ENCODE measurements at regions not wholly inside any gene's neighbourhood (a gene's known extent, or its start where the extent isn't known, plus 50 kb on each side); places are given as distances from the start of the nearest gene placed in this dataset.
"Not testable (repeated sequence)": the region's sequence is repeated elsewhere in the genome, so short reads cannot be mapped to it uniquely, and the experiment has no call there.

GRCh38 chr4:104330125-104330905 is 164.4 kb downstream of the CXXC4 start:
- no peak for DNase-seq (ENCODE audit: low spot score)

- not testable (repeated sequence) for DNase-seq (ENCODE audit: low spot score)
Measured at GRCh38 chr4:104326991-104327694, 167.6 kb downstream of the CXXC4 start.

DNA sequence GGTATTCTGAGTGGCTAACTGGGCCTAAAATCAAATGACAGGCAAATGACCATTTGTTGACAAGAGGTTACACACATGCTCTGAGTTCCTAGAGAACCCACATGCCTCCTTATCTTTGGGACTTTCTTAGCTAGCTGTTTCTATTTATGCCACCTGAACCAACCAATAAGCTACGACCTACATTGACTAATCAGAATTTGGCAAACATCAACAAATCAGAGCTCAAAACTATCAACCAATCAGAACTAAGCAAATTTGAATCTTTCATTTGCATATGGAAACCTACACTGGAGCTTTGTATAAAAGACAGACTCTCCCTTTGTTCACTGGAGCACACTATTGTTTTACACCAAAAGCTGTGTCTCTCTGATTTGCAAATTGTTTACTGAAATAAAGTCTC is 192.0 kb downstream of the CXXC4 start:
- no peak for DNase-seq (ENCODE audit: low spot score)

DNA sequence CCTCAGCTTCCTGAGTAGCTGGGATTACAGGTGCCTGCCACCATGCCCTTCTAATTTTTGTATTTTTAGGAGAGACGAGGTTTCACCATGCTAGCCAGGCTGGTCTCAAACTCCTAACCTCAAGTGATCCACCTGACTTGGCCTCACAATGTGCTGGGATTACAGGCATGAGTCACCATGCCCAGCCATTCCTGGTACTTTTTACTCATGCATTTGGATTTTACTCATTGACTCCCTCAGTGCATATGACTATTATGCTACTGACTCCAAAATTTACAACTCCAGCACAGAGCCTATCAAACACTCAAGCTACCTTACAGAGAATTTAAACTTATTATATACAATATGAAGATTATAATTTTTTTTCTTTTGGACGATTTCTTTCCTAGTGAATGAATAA is 199.9 kb downstream of the CXXC4 start:
- no peak for DNase-seq (ENCODE audit: low spot score)

DNA sequence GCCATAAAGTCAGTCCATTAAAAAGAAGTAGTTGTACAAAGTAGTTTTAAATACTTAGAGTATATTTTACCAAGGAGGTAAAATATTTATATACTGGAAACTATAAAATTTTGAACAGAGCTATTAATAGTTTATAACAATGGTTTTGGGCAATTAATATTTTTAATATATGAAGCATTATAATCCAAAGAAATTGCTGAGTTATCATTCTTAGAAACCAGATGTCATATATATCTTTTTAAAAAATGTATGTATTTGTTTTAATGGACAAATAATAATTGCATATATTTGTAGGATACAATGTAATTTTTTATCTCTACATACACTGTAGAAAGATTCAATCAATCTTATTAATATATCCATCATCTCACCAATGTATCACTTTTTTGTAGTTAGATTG is 207.8 kb downstream of the CXXC4 start:
- DNase-seq (ENCODE audit: low spot score), result no peak

DNA sequence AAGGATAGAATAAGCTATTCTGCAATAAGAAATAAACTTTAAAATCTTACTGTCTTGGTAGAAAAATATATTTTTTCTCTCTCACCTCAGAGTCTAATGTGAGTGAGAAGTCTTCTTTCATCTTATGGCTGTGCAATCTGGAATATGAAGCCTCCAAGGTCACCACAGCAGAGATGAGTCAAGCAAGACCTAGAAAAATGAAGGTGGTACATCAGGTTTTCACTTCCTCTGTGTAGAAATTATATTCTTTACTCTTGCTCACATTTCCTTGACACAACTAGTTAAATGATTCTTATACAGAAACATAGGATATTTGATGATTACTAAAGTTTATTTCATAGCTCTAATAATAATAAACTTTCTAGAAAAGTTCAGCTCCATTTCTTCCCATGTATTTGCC is 211.4 kb downstream of the CXXC4 start:
- DNase-seq (ENCODE audit: low spot score), result no peak

- DNase-seq (ENCODE audit: low spot score), result no peak
Measured at GRCh38 chr4:104279744-104280143, 214.9 kb downstream of the CXXC4 start.

- no peak for DNase-seq (ENCODE audit: low spot score)
Measured at GRCh38 chr4:104272966-104273365, 221.7 kb downstream of the CXXC4 start.

GRCh38 chr4:104269603-104270002 is 225.1 kb downstream of the CXXC4 start:
- not testable (repeated sequence) for DNase-seq (ENCODE audit: low spot score)

DNA sequence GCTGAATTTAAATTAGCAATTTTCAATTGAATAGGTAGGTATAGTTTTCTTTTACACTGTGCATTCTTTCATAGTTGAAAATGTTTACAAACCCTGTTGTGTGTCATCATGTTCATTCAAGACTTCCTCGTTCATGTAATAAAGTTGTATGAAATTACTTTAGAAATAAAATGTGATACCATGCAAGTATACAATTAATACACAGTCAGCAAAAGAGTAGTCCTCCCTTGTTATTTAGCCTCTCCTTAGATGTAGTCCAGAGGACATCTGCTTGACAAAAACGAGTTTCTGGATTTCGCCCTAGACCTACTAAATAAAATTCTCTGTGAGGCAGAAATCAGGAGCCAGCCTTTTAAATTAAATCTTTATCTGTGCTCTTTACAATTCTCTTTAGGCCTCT is 231.6 kb downstream of the CXXC4 start:
- DNase-seq (ENCODE audit: low spot score), result no peak

GRCh38 chr4:104262678-104263077 is 232.0 kb downstream of the CXXC4 start:
- no peak for DNase-seq (ENCODE audit: low spot score)

DNA sequence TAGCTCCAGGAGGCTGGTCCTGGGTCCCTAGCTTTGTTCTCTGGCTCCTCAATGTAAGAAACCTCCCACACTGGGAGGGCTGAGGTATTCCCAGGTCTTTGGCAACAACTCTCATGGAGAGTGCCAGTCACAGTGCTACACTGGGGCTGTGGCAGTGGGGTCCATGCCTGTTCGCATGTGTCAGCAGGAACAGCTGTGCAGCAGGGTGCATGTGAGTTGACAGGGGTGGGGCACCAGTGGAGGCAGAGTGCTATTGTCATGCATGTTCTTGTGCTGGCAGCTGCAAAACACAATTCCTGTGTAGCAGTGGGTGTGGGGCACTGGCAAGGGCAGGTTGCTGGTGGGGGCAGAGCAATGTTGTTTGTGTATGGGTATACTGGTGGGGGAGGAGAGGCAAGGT is 246.0 kb downstream of the CXXC4 start:
- no peak for DNase-seq (ENCODE audit: low spot score)

GRCh38 chr4:104235967-104236366 is 258.7 kb downstream of the CXXC4 start:
- no peak for DNase-seq (ENCODE audit: low spot score)

DNA sequence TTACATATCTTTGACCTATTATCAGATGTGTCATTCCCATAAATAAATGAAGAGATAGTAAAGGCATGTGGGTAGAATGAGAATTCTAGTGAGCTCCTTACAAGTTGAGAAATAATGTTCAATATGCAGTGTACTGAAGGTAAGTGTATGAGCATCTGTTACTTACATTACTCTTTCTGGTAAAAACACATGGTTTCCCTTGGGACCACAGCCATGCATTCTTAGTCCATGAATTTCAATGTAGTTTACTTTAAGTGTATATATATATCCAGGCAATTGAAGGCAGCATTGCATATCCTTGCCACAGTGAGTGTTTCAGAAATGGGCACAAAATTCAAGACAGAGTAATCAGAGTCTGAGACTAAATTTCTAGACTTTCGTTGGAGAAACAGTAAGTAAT is 277.2 kb downstream of the CXXC4 start:
- DNase-seq (ENCODE audit: low spot score), result no peak

DNA sequence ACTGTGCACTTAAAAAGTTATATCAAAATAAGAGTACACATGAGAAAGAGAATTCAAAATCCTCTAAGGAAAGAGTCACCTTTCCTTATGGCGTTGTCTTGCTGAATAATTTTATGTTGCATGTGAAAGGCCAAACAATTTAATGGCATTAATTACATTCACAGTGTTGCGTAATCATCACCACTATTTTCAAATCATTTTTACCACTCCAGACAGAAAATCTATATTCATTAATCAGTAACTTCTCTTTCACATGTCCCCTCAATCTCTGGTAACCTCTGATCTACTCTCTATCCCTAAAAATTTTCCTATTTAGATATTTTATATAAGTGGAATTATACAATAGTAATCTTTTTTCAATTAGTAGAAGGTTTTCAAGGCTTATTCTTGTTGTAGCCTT is 283.0 kb downstream of the CXXC4 start:
- no peak for DNase-seq (ENCODE audit: low spot score)

GRCh38 chr4:104210420-104210819 is 284.3 kb downstream of the CXXC4 start:
- no peak for DNase-seq (ENCODE audit: low spot score)

- DNase-seq (ENCODE audit: low spot score), result no peak
Measured at GRCh38 chr4:104206784-104207183, 287.9 kb downstream of the CXXC4 start.

GRCh38 chr4:104205116-104205515 is 289.6 kb downstream of the CXXC4 start:
- DNase-seq (ENCODE audit: low spot score), result no peak

DNA sequence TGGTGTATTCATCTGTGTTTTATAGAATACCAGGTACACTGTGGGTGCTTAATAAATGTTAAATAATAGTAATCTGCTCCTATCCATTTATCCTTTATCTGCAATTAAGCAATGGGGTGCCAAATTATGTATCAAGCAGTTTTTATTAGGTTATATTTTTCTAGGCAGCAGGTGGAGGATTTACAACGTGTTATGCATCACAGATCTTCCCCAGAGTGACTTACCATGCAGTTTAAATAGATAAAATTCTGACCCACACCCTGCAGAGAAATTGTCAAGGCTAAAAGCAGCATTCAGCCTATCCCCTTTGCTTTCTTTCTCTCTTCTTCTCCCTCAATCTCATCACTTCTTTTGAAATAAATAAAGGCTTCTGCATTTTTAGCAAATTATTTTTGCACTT is 306.4 kb downstream of the CXXC4 start:
- no peak for DNase-seq (ENCODE audit: low spot score)

- DNase-seq (ENCODE audit: low spot score), result no peak
Measured at GRCh38 chr4:104169437-104169836, 325.3 kb downstream of the CXXC4 start.

DNA sequence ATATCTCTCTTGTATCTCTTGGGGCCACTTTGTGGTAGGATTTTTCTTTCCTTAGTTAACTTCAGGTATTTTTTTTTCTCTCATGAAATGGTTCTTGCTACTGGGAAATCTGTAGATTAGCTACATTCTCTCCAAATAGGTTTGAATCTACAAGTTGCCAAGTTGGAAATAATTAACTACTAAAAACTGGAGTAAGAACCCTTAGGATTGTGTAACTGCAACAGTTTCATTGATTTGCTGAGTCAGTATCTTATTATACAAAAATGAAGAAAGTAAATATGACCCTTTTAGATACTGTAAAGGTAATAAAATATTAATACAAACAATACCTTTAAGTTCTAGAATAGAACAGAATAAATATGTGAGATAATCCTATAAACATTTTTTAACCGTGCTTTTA is 327.9 kb downstream of the CXXC4 start:
- DNase-seq (ENCODE audit: low spot score), result no peak

- DNase-seq (ENCODE audit: low spot score), result no peak
Measured at GRCh38 chr4:104163820-104164219, 330.9 kb downstream of the CXXC4 start.

DNA sequence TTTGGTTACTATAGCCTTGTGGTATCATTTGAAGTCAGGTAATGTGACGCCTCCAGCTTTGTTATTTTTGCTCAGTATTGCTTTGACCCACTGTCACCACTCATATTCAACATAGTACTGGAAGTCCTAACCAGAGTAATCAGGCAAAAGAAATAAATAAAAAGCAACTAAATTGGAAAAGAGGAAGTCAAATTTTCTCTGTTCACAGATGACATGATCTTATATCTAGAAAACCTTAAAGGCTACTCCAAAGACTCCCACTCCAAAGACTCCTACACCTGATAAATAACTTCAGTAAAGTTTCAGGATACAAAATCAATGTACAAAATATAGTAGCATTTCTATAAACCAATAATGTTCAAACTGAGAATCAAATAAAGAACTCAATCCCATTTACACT is 348.6 kb downstream of the CXXC4 start:
- no peak for DNase-seq (ENCODE audit: low spot score)

DNA sequence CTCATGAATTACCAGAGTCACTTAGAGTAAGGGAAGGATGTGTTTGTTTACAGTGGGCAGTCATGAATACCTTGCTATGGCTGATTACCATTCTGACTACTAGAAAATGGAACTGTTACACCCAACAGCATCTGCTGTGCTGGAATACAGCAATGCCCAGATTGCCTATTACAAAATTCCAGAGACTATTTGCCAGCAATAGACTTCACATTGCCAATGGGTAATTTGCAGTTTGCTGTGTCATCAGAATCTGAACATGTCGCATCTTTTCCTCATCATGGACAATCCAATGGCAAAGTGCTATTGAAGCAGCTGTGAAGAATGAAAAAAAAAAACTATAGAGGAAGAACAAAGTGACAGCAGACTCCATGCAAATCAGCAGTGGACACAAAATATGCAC is 356.6 kb downstream of the CXXC4 start:
- no peak for DNase-seq (ENCODE audit: low spot score)

All from kidney tubule cell (primary cell).